H9 (cell line): ENCODE measurements at regions not wholly inside any gene's neighbourhood (a gene's known extent, or its start where the extent isn't known, plus 50 kb on each side); places are given as distances from the start of the nearest gene placed in this dataset.

Source experiments
- DNase-seq: peaks from one replicate; pipeline ENCODE4 v3.0.0-alpha.2; 2017
- H2AFZ ChIP-seq: one replicate; pipeline ENCODE4 v1.6.1; 2013; ENCODE audit warnings: mild to moderate bottlenecking, low read length, control low read depth, moderate library complexity
- H2AK5ac ChIP-seq: 2 replicates; pipeline ENCODE4 v1.6.1; 2013; ENCODE audit warnings: low read length, control low read depth, mixed read lengths; ENCODE audit not compliant: insufficient read length
- H2BK120ac ChIP-seq: one replicate; pipeline ENCODE4 v1.6.1; 2013; ENCODE audit warnings: low read depth, mild to moderate bottlenecking, low read length, control low read depth, inconsistent platforms; ENCODE audit not compliant: poor library complexity, severe bottlenecking
- H2BK12ac ChIP-seq: 2 replicates; pipeline ENCODE4 v1.6.1; 2013; ENCODE audit warnings: low read length, control low read depth, mixed read lengths, low read depth; ENCODE audit not compliant: insufficient read length
- H2BK15ac ChIP-seq: 2 replicates; pipeline ENCODE4 v1.6.1; 2013; ENCODE audit warnings: low read depth, low read length, control low read depth
- H2BK20ac ChIP-seq: one replicate; pipeline ENCODE4 v1.6.1; 2013; ENCODE audit warnings: low read depth, mild to moderate bottlenecking, low read length, control low read depth, inconsistent platforms; ENCODE audit not compliant: poor library complexity, severe bottlenecking
- H2BK5ac ChIP-seq: 2 replicates; pipeline ENCODE4 v1.6.1; 2013; ENCODE audit warnings: low read length, control low read depth, mixed read lengths; ENCODE audit not compliant: insufficient read length
- H3K14ac ChIP-seq: 2 replicates; pipeline ENCODE4 v1.6.1; 2013; ENCODE audit warnings: low read length, control low read depth; ENCODE audit not compliant: insufficient read depth
- H3K18ac ChIP-seq: 2 replicates; pipeline ENCODE4 v1.6.1; 2013; ENCODE audit warnings: low read depth, mild to moderate bottlenecking, mixed read lengths, low read length, control low read depth; ENCODE audit not compliant: insufficient read length
- H3K23ac ChIP-seq: 2 replicates; pipeline ENCODE4 v1.6.1; 2013; ENCODE audit warnings: low read length, control low read depth, mixed read lengths, low read depth; ENCODE audit not compliant: insufficient read length
- H3K23me2 ChIP-seq: 2 replicates; pipeline ENCODE4 v1.6.1; 2013; ENCODE audit warnings: low read depth, mild to moderate bottlenecking, mixed read lengths, low read length, control low read depth; ENCODE audit not compliant: insufficient read length, poor library complexity, severe bottlenecking
- H3K27ac ChIP-seq: 2 replicates; pipeline ENCODE4 v1.5.1; 2013; ENCODE audit warnings: low read length, control low read depth, mixed read lengths, low read depth; ENCODE audit not compliant: insufficient read length
- H3K27me3 ChIP-seq: 2 replicates; pipeline ENCODE4 v1.6.1; 2013; ENCODE audit warnings: low read length, control low read depth, inconsistent platforms; ENCODE audit not compliant: insufficient read depth
- H3K4ac ChIP-seq: 2 replicates; pipeline ENCODE4 v1.6.1; 2013; ENCODE audit warnings: low read depth, mild to moderate bottlenecking, control low read depth, inconsistent platforms, low read length, moderate library complexity
- H3K4me1 ChIP-seq: 2 replicates; pipeline ENCODE4 v1.6.1; 2013; ENCODE audit warnings: low read length, control low read depth, inconsistent platforms; ENCODE audit not compliant: insufficient read depth
- H3K4me2 ChIP-seq: 2 replicates; pipeline ENCODE4 v1.6.1; 2013; ENCODE audit warnings: low read length, control low read depth, mixed read lengths; ENCODE audit not compliant: insufficient read length, insufficient read depth
- H3K56ac ChIP-seq: 2 replicates; pipeline ENCODE4 v1.6.1; 2013; ENCODE audit warnings: low read depth, mild to moderate bottlenecking, mixed read lengths, low read length, control low read depth; ENCODE audit not compliant: insufficient read length
- H3K79me1 ChIP-seq: 2 replicates; pipeline ENCODE4 v1.6.1; 2013; ENCODE audit warnings: low read depth, mild to moderate bottlenecking, moderate library complexity, low read length, control low read depth, inconsistent platforms; ENCODE audit not compliant: insufficient read depth, poor library complexity, severe bottlenecking
- H3K79me2 ChIP-seq: 2 replicates; pipeline ENCODE4 v1.6.1; 2013; ENCODE audit warnings: low read length, control low read depth, inconsistent platforms; ENCODE audit not compliant: insufficient read depth
- H3K9ac ChIP-seq: 2 replicates; pipeline ENCODE4 v1.6.1; 2013; ENCODE audit warnings: low read length, control low read depth, mixed read lengths; ENCODE audit not compliant: insufficient read length; ENCODE audit errors: extremely low read depth
- H3K9me3 ChIP-seq: one replicate; pipeline ENCODE4 v1.6.1; 2013; ENCODE audit warnings: low read depth, low read length, inconsistent platforms; ENCODE audit not compliant: control insufficient read depth
- H3T11ph ChIP-seq: one replicate; pipeline ENCODE4 v1.6.1; 2013; ENCODE audit warnings: mild to moderate bottlenecking, low read length, control low read depth, inconsistent platforms
- H4K20me1 ChIP-seq: one replicate; pipeline ENCODE4 v1.6.1; 2013; ENCODE audit not compliant: control insufficient read depth, insufficient read length, insufficient read depth
- H4K5ac ChIP-seq: 2 replicates; pipeline ENCODE4 v1.6.1; 2013; ENCODE audit warnings: low read depth, mild to moderate bottlenecking, mixed read lengths, low read length, control low read depth; ENCODE audit not compliant: insufficient read length
- H4K8ac ChIP-seq: replicated peaks from 2 replicates; pipeline ENCODE4 v1.6.1; 2013; ENCODE audit warnings: low read length, control low read depth, mixed read lengths, low read depth; ENCODE audit not compliant: insufficient read length
- H4K91ac ChIP-seq: 2 replicates; pipeline ENCODE4 v1.6.1; 2013; ENCODE audit warnings: low read depth, mild to moderate bottlenecking, moderate library complexity, mixed read lengths, low read length, control low read depth; ENCODE audit not compliant: insufficient read length
- H3K27ac Mint-ChIP-seq, 3 experiments: 2 replicates in 2 of 3; 3 replicates in 1 of 3; pipeline ENCODE4 v1.8.0; 2020 to 2021; ENCODE audit warnings: mixed read lengths in 3 of 3, mild to moderate bottlenecking in 1 of 3, moderate library complexity in 1 of 3
- H3K27me3 Mint-ChIP-seq: 2 replicates; pipeline ENCODE4 v1.8.0; 2021; ENCODE audit warnings: low read depth, mild to moderate bottlenecking, moderate library complexity, mixed read lengths
- H3K36me3 Mint-ChIP-seq, 3 experiments: 2 replicates in 2 of 3; 3 replicates in 1 of 3; pipeline ENCODE4 v1.8.0; 2020 to 2021; ENCODE audit warnings: low read depth in 3 of 3, mixed read lengths in 3 of 3; ENCODE audit not compliant: insufficient read depth in 1 of 3
- H3K4me1 Mint-ChIP-seq, 2 experiments: 2 replicates each; pipeline ENCODE4 v1.8.0; 2020; ENCODE audit warnings: mixed read lengths in 2 of 2
- H3K4me3 Mint-ChIP-seq, 2 experiments: 2 replicates in 1 of 2; 3 replicates in 1 of 2; pipeline ENCODE4 v1.8.0; 2020 to 2021; ENCODE audit warnings: mild to moderate bottlenecking in 2 of 2, mixed read lengths in 2 of 2, moderate library complexity in 1 of 2
- H3K9me3 Mint-ChIP-seq, 2 experiments: 2 replicates in 1 of 2; 3 replicates in 1 of 2; pipeline ENCODE4 v1.8.0; 2020; ENCODE audit warnings: mild to moderate bottlenecking in 2 of 2, mixed read lengths in 2 of 2, moderate library complexity in 1 of 2
- CTCF ChIP-seq: fragments of 200-600 bp; sonication (generic); conservative IDR thresholded peaks from 3 replicates; pipeline ENCODE4 v1.8.0; 2021; ENCODE audit warnings: antibody characterized with exemption, mild to moderate bottlenecking
- WGBS: extraction: QIAGEN DNeasy Blood & Tissue Kit; methylation state at CpG from one replicate; pipeline ENCODE4 v1.1.7; 2013; ENCODE audit warnings: missing lambda C conversion rate, low lambda C conversion rate, mixed read lengths; ENCODE audit not compliant: insufficient read length; ENCODE audit errors: extremely low coverage; 5-methylcytosine and 5-hydroxymethylcytosine counted together

- no peak overlapping the region for H2AFZ ChIP-seq
- no peak overlapping the region for H2AK5ac ChIP-seq
- Mint-ChIP-seq H3K27ac (no peak overlapping the region), H3K9me3 (no peaks in the 10 kb centered on the region), H3K4me3 (no peak overlapping the region), H3K4me1 (peaks cover 18 to 23% of the 10 kb centered on the region in 2 experiments), H3K36me3 (no peaks in the 10 kb centered on the region), H3K27me3 (no peaks in the 10 kb centered on the region)
- H4K8ac ChIP-seq = no peak overlapping the region
- no peaks in the 10 kb centered on the region for H3K79me2 ChIP-seq
- H3K9me3 ChIP-seq = no peaks in the 10 kb centered on the region
- H3K4ac ChIP-seq = no peak overlapping the region
- no peak overlapping the region for H3K9ac ChIP-seq
- no peak overlapping the region for H3T11ph ChIP-seq
- no CpG with 5 or more reads among the region's 7 CpGs for WGBS
- H2BK5ac ChIP-seq = no peak overlapping the region
- H3K4me1 ChIP-seq = no peaks in the 10 kb centered on the region
- H4K20me1 ChIP-seq = no peaks in the 10 kb centered on the region
- no peak overlapping the region for H3K23ac ChIP-seq
- DNase-seq = no peak
- no peak overlapping the region for H2BK15ac ChIP-seq
- no peaks in the 10 kb centered on the region for H3K23me2 ChIP-seq
- no peaks in the 10 kb centered on the region for H3K79me1 ChIP-seq
- H3K4me2 ChIP-seq = no peak overlapping the region
- no peak overlapping the region for H3K56ac ChIP-seq
- H3K18ac ChIP-seq = no peak overlapping the region
- H2BK20ac ChIP-seq = no peak overlapping the region
- no peak overlapping the region for H4K91ac ChIP-seq
- no peak overlapping the region for H3K27ac ChIP-seq
- no peak overlapping the region for H4K5ac ChIP-seq
- H2BK12ac ChIP-seq = no peak overlapping the region
- H2BK120ac ChIP-seq = no peak overlapping the region
- H3K27me3 ChIP-seq = no peaks in the 10 kb centered on the region
- no peak overlapping the region for H3K14ac ChIP-seq
- TF ChIP-seq CTCF = no peak
These were observed 385.2 kb downstream of the PLK2 start for GRCh38 chr5:58074717-58075116.
